Neural progenitor cell (in vitro differentiated cells): ENCODE measurements at regions not wholly inside any gene's neighbourhood (a gene's known extent, or its start where the extent isn't known, plus 50 kb on each side); places are given as distances from the start of the nearest gene placed in this dataset.

Experiments
- DNase-seq: peaks from one replicate; pipeline ENCODE4 v3.0.0-alpha.2; 2016; ENCODE audit warnings: low spot score
- H2AFZ ChIP-seq: fragments of 200-600 bp; sonication (generic); replicated peaks from 2 replicates; pipeline ENCODE4 v1.6.1; 2016; ENCODE audit warnings: antibody characterized with exemption
- H3F3A ChIP-seq: fragments of 200-600 bp; sonication (generic); 2 replicates; pipeline ENCODE4 v1.6.1; 2016; ENCODE audit warnings: antibody characterized with exemption, low read depth
- H3K27ac ChIP-seq: fragments of 200-600 bp; sonication (generic); 2 replicates; pipeline ENCODE4 v1.5.1; 2016; ENCODE audit warnings: mild to moderate bottlenecking
- H3K27me3 ChIP-seq: fragments of 200-600 bp; sonication (generic); 2 replicates; pipeline ENCODE4 v1.6.1; 2016; ENCODE audit warnings: mild to moderate bottlenecking, moderate library complexity
- H3K36me3 ChIP-seq: fragments of 200-600 bp; sonication (generic); 2 replicates; pipeline ENCODE4 v1.5.1; 2016
- H3K4me1 ChIP-seq: fragments of 200-600 bp; sonication (generic); 2 replicates; pipeline ENCODE4 v1.6.1; 2016; ENCODE audit warnings: mixed run types
- H3K4me2 ChIP-seq: fragments of 200-600 bp; sonication (generic); 2 replicates; pipeline ENCODE4 v1.6.1; 2016
- H3K4me3 ChIP-seq: fragments of 200-600 bp; sonication (generic); 2 replicates; pipeline ENCODE4 v1.5.1; 2016
- H3K79me2 ChIP-seq: fragments of 200-600 bp; sonication (generic); 2 replicates; pipeline ENCODE4 v1.6.1; 2016; ENCODE audit warnings: low read depth
- H3K9ac ChIP-seq: fragments of 200-600 bp; sonication (generic); 2 replicates; pipeline ENCODE4 v1.6.1; 2016
- H3K9me3 ChIP-seq: fragments of 200-600 bp; sonication (generic); 2 replicates; pipeline ENCODE4 v1.5.1; 2016; ENCODE audit warnings: low read depth
- H4K20me1 ChIP-seq: fragments of 200-600 bp; sonication (generic); 2 replicates; pipeline ENCODE4 v1.6.1; 2016; ENCODE audit warnings: low read depth
- H3K27ac Mint-ChIP-seq: 3 replicates; pipeline ENCODE4 v1.8.0; 2021; ENCODE audit warnings: mixed read lengths
- H3K27me3 Mint-ChIP-seq: 2 replicates; pipeline ENCODE4 v1.8.0; 2022; ENCODE audit warnings: low read depth, mild to moderate bottlenecking, inconsistent platforms, moderate library complexity, mixed read lengths; ENCODE audit not compliant: insufficient read depth
- H3K36me3 Mint-ChIP-seq: 3 replicates; pipeline ENCODE4 v1.8.0; 2021; ENCODE audit warnings: mixed read lengths
- H3K4me1 Mint-ChIP-seq: 3 replicates; pipeline ENCODE4 v1.8.0; 2021; ENCODE audit warnings: mixed read lengths
- H3K4me3 Mint-ChIP-seq: 3 replicates; pipeline ENCODE4 v1.8.0; 2021; ENCODE audit warnings: mild to moderate bottlenecking, moderate library complexity, mixed read lengths
- H3K9me3 Mint-ChIP-seq: 3 replicates; pipeline ENCODE4 v1.8.0; 2020; ENCODE audit warnings: mixed read lengths
- CTCF ChIP-seq: fragments of 200-600 bp; sonication (generic); IDR thresholded peaks from 2 replicates; pipeline ENCODE4 v1.5.1; 2017; ENCODE audit warnings: antibody characterized with exemption, mild to moderate bottlenecking
- EZH2 ChIP-seq: fragments of 200-600 bp; sonication (generic); IDR thresholded peaks from 2 replicates; pipeline ENCODE4 v1.6.1; 2017; ENCODE audit warnings: antibody characterized with exemption, mild to moderate bottlenecking, moderate library complexity
- EZH2phosphoT487 ChIP-seq: fragments of 200-600 bp; sonication (generic); IDR thresholded peaks from 2 replicates; pipeline ENCODE4 v1.6.1; 2017; ENCODE audit warnings: antibody characterized with exemption

- H4K20me1 ChIP-seq, result peaks cover under 1% of the 10 kb centered on the region
- no peaks in the 10 kb centered on the region for H3K36me3 Mint-ChIP-seq
- H3K4me1 ChIP-seq, result no peaks in the 10 kb centered on the region
- DNase-seq, result no peak
- no peak overlapping the region for H3K4me2 ChIP-seq
- H3K9me3 ChIP-seq, result no peaks in the 10 kb centered on the region
- H3K4me1 Mint-ChIP-seq, result peaks cover 4% of the 10 kb centered on the region
- peaks cover 48% of the 10 kb centered on the region for H3K27me3 Mint-ChIP-seq
- no peak overlapping the region for H3K4me3 ChIP-seq
- H3F3A ChIP-seq, result peaks cover 8% of the 10 kb centered on the region
- H3K27ac Mint-ChIP-seq, result no peak overlapping the region
- no peak overlapping the region for H2AFZ ChIP-seq
- H3K4me3 Mint-ChIP-seq, result no peak overlapping the region
- peaks cover 15% of the 10 kb centered on the region for H3K9me3 Mint-ChIP-seq
- no peaks in the 10 kb centered on the region for H3K79me2 ChIP-seq
- H3K27ac ChIP-seq, result no peak overlapping the region
- peaks cover 68% of the 10 kb centered on the region for H3K27me3 ChIP-seq
- no peak overlapping the region for H3K9ac ChIP-seq
- TF ChIP-seq EZH2 (no peak), EZH2phosphoT487 (no peak), CTCF (no peak)
- no peaks in the 10 kb centered on the region for H3K36me3 ChIP-seq
Observed at GRCh38 chr6:28751514-28751913, 172.3 kb downstream of the TRIM27 start.

GRCh38 chr6:28751963-28752350 lies 171.8 kb downstream of the TRIM27 start:
- Mint-ChIP-seq H3K27me3 (peaks cover 47% of the 10 kb centered on the region), H3K4me3 (no peak overlapping the region), H3K36me3 (no peaks in the 10 kb centered on the region), H3K4me1 (peaks cover 4% of the 10 kb centered on the region), H3K27ac (no peak overlapping the region), H3K9me3 (peaks cover 14% of the 10 kb centered on the region)
- Histone ChIP-seq H3K4me2 (no peak overlapping the region), H3K36me3 (no peaks in the 10 kb centered on the region), H3F3A (peaks cover 12% of the 10 kb centered on the region), H2AFZ (no peak overlapping the region), H3K27me3 (peaks cover 68% of the 10 kb centered on the region), H4K20me1 (no peaks in the 10 kb centered on the region), H3K4me3 (no peak overlapping the region), H3K79me2 (no peaks in the 10 kb centered on the region), H3K9ac (no peak overlapping the region), H3K27ac (no peak overlapping the region), H3K9me3 (no peaks in the 10 kb centered on the region), H3K4me1 (peaks cover under 1% of the 10 kb centered on the region)
- TF ChIP-seq EZH2 (no peak), CTCF (no peak), EZH2phosphoT487 (no peak)
- DNase-seq, result no peak

- peaks cover 58% of the 10 kb centered on the region for H3K27me3 Mint-ChIP-seq
- peaks cover 28% of the 10 kb centered on the region for H3F3A ChIP-seq
- H3K36me3 ChIP-seq, result no peaks in the 10 kb centered on the region
- peak overlapping the region; percentile 85 for H3K4me3 Mint-ChIP-seq
- TF ChIP-seq EZH2 (no peak), EZH2phosphoT487 (no peak), CTCF (no peak)
- peaks cover 5% of the 10 kb centered on the region for H3K9me3 Mint-ChIP-seq
- H2AFZ ChIP-seq, result peak overlapping the region; percentile 70
- no peak overlapping the region for H3K9ac ChIP-seq
- H3K4me1 ChIP-seq, result peaks cover 9% of the 10 kb centered on the region
- H3K36me3 Mint-ChIP-seq, result no peaks in the 10 kb centered on the region
- H3K79me2 ChIP-seq, result no peaks in the 10 kb centered on the region
- peak overlapping the region; percentile 53 for H3K4me3 ChIP-seq
- H3K4me2 ChIP-seq, result peak overlapping the region; percentile 77
- DNase-seq, result no peak
- peaks cover 93% of the 10 kb centered on the region for H3K27me3 ChIP-seq
- H4K20me1 ChIP-seq, result peaks cover 10% of the 10 kb centered on the region
- H3K9me3 ChIP-seq, result no peaks in the 10 kb centered on the region
- no peak overlapping the region for H3K27ac ChIP-seq
- H3K27ac Mint-ChIP-seq, result no peak overlapping the region
- H3K4me1 Mint-ChIP-seq, result peaks cover 4% of the 10 kb centered on the region
Observed at GRCh38 chr6:28757429-28758045, 166.2 kb downstream of the TRIM27 start.
